CD14-positive monocyte (primary cell): ENCODE measurements at regions not wholly inside any gene's neighbourhood (a gene's known extent, or its start where the extent isn't known, plus 50 kb on each side); places are given as distances from the start of the nearest gene placed in this dataset.

Experiments
- DNase-seq, 3 donors: peaks; one replicate each; pipeline ENCODE4 v3.0.0-alpha.2; 2011 to 2022
- H2AFZ ChIP-seq: 2 replicates; pipeline ENCODE4 v1.6.0; 2012; ENCODE audit warnings: mild to moderate bottlenecking, low read depth, low read length, inconsistent platforms; ENCODE audit not compliant: insufficient read depth, poor library complexity, severe bottlenecking
- H3K27ac ChIP-seq, 2 donors: 1 replicate in 1 of 2; 2 replicates in 1 of 2; pipeline ENCODE4 v1.5.1; 2012 to 2013; ENCODE audit warnings: low read length in 2 of 2, control low read depth in 1 of 2, inconsistent platforms in 1 of 2, low read depth in 1 of 2, mild to moderate bottlenecking in 1 of 2
- H3K27me3 ChIP-seq, 2 donors: one replicate each; pipeline versions ENCODE4 v1.6.0 to v1.6.1; 2011 to 2013; ENCODE audit warnings: low read length in 2 of 2; ENCODE audit not compliant: control insufficient read depth in 2 of 2, insufficient read depth in 2 of 2
- H3K36me3 ChIP-seq, 2 donors: replicated peaks in 1 of 2; 1 replicate in 1 of 2; 2 replicates in 1 of 2; pipeline versions ENCODE4 v1.5.1 to v1.6.1; 2012 to 2013; ENCODE audit warnings: low read length in 2 of 2, control low read depth in 1 of 2, inconsistent platforms in 1 of 2, mild to moderate bottlenecking in 1 of 2; ENCODE audit not compliant: insufficient read depth in 2 of 2, control insufficient read depth in 1 of 2
- H3K4me1 ChIP-seq, 2 donors: 1 replicate in 1 of 2; 2 replicates in 1 of 2; pipeline versions ENCODE4 v1.5.1 to v1.6.1; 2012 to 2013; ENCODE audit warnings: low read length in 2 of 2, control low read depth in 1 of 2, inconsistent platforms in 1 of 2, mild to moderate bottlenecking in 1 of 2, moderate library complexity in 1 of 2; ENCODE audit not compliant: insufficient read depth in 2 of 2, control insufficient read depth in 1 of 2
- H3K4me2 ChIP-seq: replicated peaks from 2 replicates; pipeline ENCODE3; 2012; ENCODE audit warnings: low read length, moderate library complexity, mild to moderate bottlenecking; ENCODE audit not compliant: poor library complexity, severe bottlenecking; ENCODE audit errors: extremely low read depth
- H3K4me3 ChIP-seq, 3 experiments: fragments of 200-600 bp in 1 of 3; sonication (generic) in 1 of 3; replicated peaks in 1 of 3; 1 replicate in 2 of 3; 2 replicates in 1 of 3; pipeline ENCODE4 v1.5.1; 2011 to 2013; ENCODE audit warnings: low read length in 3 of 3, mild to moderate bottlenecking in 3 of 3, control low read depth in 2 of 3, low read depth in 2 of 3, inconsistent platforms in 1 of 3, moderate library complexity in 1 of 3
- H3K79me2 ChIP-seq: 2 replicates; pipeline ENCODE4 v1.6.0; 2012; ENCODE audit warnings: mild to moderate bottlenecking, control low read depth, inconsistent platforms, low read length, moderate library complexity; ENCODE audit not compliant: insufficient read depth
- H3K9ac ChIP-seq: 2 replicates; pipeline ENCODE4 v1.6.0; 2017; ENCODE audit warnings: low read length, mild to moderate bottlenecking; ENCODE audit not compliant: insufficient read depth, poor library complexity, severe bottlenecking
- H3K9me3 ChIP-seq, 2 donors: replicated peaks in 1 of 2; 1 replicate in 1 of 2; 2 replicates in 1 of 2; pipeline versions ENCODE4 v1.5.1 to v1.6.1; 2012 to 2013; ENCODE audit warnings: low read length in 2 of 2, control low read depth in 1 of 2; ENCODE audit not compliant: control insufficient read depth in 1 of 2, insufficient read depth in 1 of 2
- H4K20me1 ChIP-seq: 2 replicates; pipeline ENCODE4 v1.6.0; 2012; ENCODE audit warnings: mild to moderate bottlenecking, low read length, control low read depth, moderate library complexity; ENCODE audit not compliant: insufficient read depth
- H3K27ac Mint-ChIP-seq, 7 donors: one replicate each; pipeline ENCODE4 v1.8.0; 2020; ENCODE audit warnings: mild to moderate bottlenecking in 7 of 7, mixed read lengths in 7 of 7, moderate library complexity in 6 of 7, inconsistent platforms in 2 of 7
- H3K27me3 Mint-ChIP-seq, 3 donors: one replicate each; pipeline ENCODE4 v1.8.0; 2021 to 2022; ENCODE audit warnings: low read depth in 3 of 3, mild to moderate bottlenecking in 3 of 3, mixed read lengths in 3 of 3, moderate library complexity in 3 of 3, inconsistent platforms in 1 of 3
- H3K36me3 Mint-ChIP-seq, 2 donors: one replicate each; pipeline ENCODE4 v1.8.0; 2020; ENCODE audit warnings: mixed read lengths in 2 of 2, inconsistent platforms in 1 of 2, mild to moderate bottlenecking in 1 of 2
- H3K4me1 Mint-ChIP-seq: one replicate; pipeline ENCODE4 v1.8.0; 2020; ENCODE audit warnings: mild to moderate bottlenecking, mixed read lengths
- H3K4me3 Mint-ChIP-seq, 2 donors: one replicate each; pipeline ENCODE4 v1.8.0; 2020; ENCODE audit warnings: mild to moderate bottlenecking in 2 of 2, mixed read lengths in 2 of 2, moderate library complexity in 1 of 2
- H3K9me3 Mint-ChIP-seq, 7 donors: one replicate each; pipeline ENCODE4 v1.8.0; 2020 to 2022; ENCODE audit warnings: mixed read lengths in 7 of 7, mild to moderate bottlenecking in 6 of 7, moderate library complexity in 6 of 7, inconsistent platforms in 2 of 7
- WGBS: methylation state at CpG from one replicate; pipeline ENCODE4 v1.1.5; 2013; ENCODE audit warnings: missing lambda C conversion rate; ENCODE audit not compliant: insufficient coverage; 5-methylcytosine and 5-hydroxymethylcytosine counted together
- intact Hi-C, 2 donors: fragments of 100-400 bp; cut with micrococcal nuclease; formaldehyde crosslinking; loops; one replicate each; pipeline versions ENCODE4 v1.15.0 to v1.15.1; 2023
- TF ChIP-seq, protein P1 (sequence below): fragments of 200-600 bp; IDR thresholded peaks from one replicate; pipeline ENCODE4 v1.8.0; 2022; ENCODE audit warnings: antibody characterized with exemption, mild to moderate bottlenecking

DNA sequence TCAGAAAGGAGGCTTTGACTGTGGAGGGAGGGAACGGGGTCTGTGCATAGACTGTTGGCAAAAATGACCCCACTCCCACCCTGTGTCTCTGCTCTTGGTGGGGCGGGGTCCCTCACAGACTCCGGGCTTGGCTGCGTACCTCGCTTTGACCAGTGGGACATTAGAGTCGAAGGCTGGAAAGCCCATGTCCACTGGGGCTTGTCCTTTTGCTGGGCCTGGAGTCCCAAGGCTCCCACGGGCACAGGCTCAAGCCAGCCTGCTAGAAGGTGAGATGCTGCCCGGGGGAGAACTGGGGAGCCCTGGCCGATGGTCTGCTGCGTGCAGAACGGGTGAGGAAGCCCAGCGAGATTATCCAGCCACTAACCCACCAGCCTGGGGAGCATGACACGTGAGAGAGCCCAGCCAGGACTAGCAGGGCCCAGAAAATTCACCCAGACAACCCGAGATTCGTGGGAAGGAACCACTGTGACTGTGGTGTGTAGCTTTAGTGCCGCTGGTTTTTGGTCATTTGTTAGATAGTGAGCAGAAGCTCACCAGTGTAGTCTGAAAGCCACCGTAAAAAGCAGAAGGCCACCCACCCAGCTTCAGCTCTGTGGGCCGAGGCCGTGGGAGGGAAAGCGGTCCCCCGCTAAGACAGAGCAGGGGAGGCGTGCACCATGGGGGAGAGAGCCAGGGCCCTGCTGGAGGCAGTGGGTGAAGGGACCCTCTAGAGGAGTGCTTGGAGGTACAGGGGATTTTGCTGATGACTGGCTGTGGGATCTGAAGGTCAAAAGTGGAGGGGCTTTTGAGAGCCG, 78.3 kb upstream of the C1orf174 start:
- WGBS = 89% methylated on average over 18 of the region's 23 CpGs
- no peak overlapping the region for H2AFZ ChIP-seq
- Mint-ChIP-seq H3K4me1 (no peaks in the 10 kb centered on the region), H3K27ac (no peak overlapping the region), H3K9me3 (peaks cover 0 to 3% (median 0%) of the 10 kb centered on the region in 7 donors), H3K4me3 (no peak overlapping the region), H3K27me3 (peaks cover 6 to 7% (median 6%) of the 10 kb centered on the region in 3 donors), H3K36me3 (no peaks in the 10 kb centered on the region)
- H4K20me1 ChIP-seq = no peaks in the 10 kb centered on the region
- H3K79me2 ChIP-seq = no peaks in the 10 kb centered on the region
- no peaks in the 10 kb centered on the region for H3K36me3 ChIP-seq
- no peaks in the 10 kb centered on the region for H3K9me3 ChIP-seq
- intact Hi-C loops = no loop called here
- H3K9ac ChIP-seq = no peak overlapping the region
- H3K27ac ChIP-seq = no peak overlapping the region
- H3K4me2 ChIP-seq = no peak overlapping the region
- DNase-seq = no peak
- H3K27me3 ChIP-seq = no peaks in the 10 kb centered on the region
- no peaks in the 10 kb centered on the region for H3K4me1 ChIP-seq
- no peak overlapping the region for H3K4me3 ChIP-seq
- TF ChIP-seq, protein P1, sequence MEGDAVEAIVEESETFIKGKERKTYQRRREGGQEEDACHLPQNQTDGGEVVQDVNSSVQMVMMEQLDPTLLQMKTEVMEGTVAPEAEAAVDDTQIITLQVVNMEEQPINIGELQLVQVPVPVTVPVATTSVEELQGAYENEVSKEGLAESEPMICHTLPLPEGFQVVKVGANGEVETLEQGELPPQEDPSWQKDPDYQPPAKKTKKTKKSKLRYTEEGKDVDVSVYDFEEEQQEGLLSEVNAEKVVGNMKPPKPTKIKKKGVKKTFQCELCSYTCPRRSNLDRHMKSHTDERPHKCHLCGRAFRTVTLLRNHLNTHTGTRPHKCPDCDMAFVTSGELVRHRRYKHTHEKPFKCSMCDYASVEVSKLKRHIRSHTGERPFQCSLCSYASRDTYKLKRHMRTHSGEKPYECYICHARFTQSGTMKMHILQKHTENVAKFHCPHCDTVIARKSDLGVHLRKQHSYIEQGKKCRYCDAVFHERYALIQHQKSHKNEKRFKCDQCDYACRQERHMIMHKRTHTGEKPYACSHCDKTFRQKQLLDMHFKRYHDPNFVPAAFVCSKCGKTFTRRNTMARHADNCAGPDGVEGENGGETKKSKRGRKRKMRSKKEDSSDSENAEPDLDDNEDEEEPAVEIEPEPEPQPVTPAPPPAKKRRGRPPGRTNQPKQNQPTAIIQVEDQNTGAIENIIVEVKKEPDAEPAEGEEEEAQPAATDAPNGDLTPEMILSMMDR = no peak

DNA sequence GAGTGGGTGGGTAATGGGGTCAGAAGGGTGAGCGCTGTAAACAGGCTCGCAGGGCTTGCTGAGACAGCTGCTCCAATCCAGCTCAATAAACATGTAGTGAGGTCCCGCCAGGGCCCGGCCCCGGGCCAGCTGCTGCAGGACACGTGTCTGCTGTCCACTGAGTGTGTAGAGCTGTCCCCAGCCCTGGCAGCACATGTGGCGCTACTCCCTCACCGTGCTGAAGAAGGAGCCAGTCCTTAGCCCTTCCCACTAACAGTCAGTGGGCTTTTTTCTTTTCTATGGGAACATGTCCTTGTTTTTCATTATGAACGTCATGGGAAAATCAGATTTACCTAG, 78.9 kb upstream of the C1orf174 start:
- TF ChIP-seq, protein P1 = no peak
- Mint-ChIP-seq H3K4me1 (no peaks in the 10 kb centered on the region), H3K9me3 (peaks cover 0 to 3% (median 0%) of the 10 kb centered on the region in 7 donors), H3K27me3 (peaks cover 5 to 7% (median 6%) of the 10 kb centered on the region in 3 donors), H3K4me3 (no peak overlapping the region), H3K36me3 (no peaks in the 10 kb centered on the region), H3K27ac (no peak overlapping the region)
- DNase-seq = no peak
- Histone ChIP-seq H3K4me3 (no peak overlapping the region), H3K36me3 (no peaks in the 10 kb centered on the region), H3K27me3 (no peaks in the 10 kb centered on the region), H2AFZ (no peak overlapping the region), H3K79me2 (no peaks in the 10 kb centered on the region), H3K9me3 (no peaks in the 10 kb centered on the region), H4K20me1 (no peaks in the 10 kb centered on the region), H3K9ac (no peak overlapping the region), H3K4me1 (no peaks in the 10 kb centered on the region), H3K27ac (no peak overlapping the region), H3K4me2 (no peak overlapping the region)
- 61% methylated on average over 8 of the region's 9 CpGs for WGBS
- intact Hi-C loops = no loop called here
